NCI-H1092 (cell line): ENCODE measurements at regions not wholly inside any gene's neighbourhood (a gene's known extent, or its start where the extent isn't known, plus 50 kb on each side); places are given as distances from the start of the nearest gene placed in this dataset.

Experiments used
- DNase-seq: peaks from one replicate; lab custom pipeline; 2025; lab: John Stamatoyannopoulos, UW

- no peak for DNase-seq
These were observed 89.6 kb downstream of the RBFOX3 start for GRCh38 chr17:79521225-79521624.

- DNase-seq: no peak
These were observed 90.4 kb downstream of the RBFOX3 start for GRCh38 chr17:79520167-79521165.

- no peak for DNase-seq
These were observed 91.2 kb downstream of the RBFOX3 start for GRCh38 chr17:79519601-79520000.

GRCh38 chr17:79518585-79519523, 92.0 kb downstream of the RBFOX3 start:
- no peak for DNase-seq

- DNase-seq: no peak
These were observed 92.8 kb downstream of the RBFOX3 start for GRCh38 chr17:79517827-79518584.

- no peak for DNase-seq
These were observed 94.9 kb downstream of the RBFOX3 start for GRCh38 chr17:79515646-79516571.

- no peak for DNase-seq
These were observed 95.7 kb downstream of the RBFOX3 start for GRCh38 chr17:79515110-79515509.

- DNase-seq: no peak
These were observed 96.9 kb downstream of the RBFOX3 start for GRCh38 chr17:79513820-79514535.

GRCh38 chr17:79513206-79513605, 97.6 kb downstream of the RBFOX3 start:
- DNase-seq: no peak

- no peak for DNase-seq
These were observed 99.4 kb downstream of the RBFOX3 start for GRCh38 chr17:79511471-79511870.

GRCh38 chr17:79510071-79510470, 100.8 kb downstream of the RBFOX3 start:
- no peak for DNase-seq

- DNase-seq: no peak
These were observed 101.4 kb downstream of the RBFOX3 start for GRCh38 chr17:79509490-79509889.

- DNase-seq: no peak
These were observed 101.8 kb downstream of the RBFOX3 start for GRCh38 chr17:79509008-79509407.

GRCh38 chr17:79508291-79508716, 102.5 kb downstream of the RBFOX3 start:
- DNase-seq: no peak

- no peak for DNase-seq
These were observed 103.9 kb downstream of the RBFOX3 start for GRCh38 chr17:79506955-79507354.

GRCh38 chr17:79506150-79506870, 104.5 kb downstream of the RBFOX3 start:
- DNase-seq: no peak

- no peak for DNase-seq
These were observed 105.7 kb downstream of the RBFOX3 start for GRCh38 chr17:79505199-79505598.

- DNase-seq: no peak
These were observed 106.7 kb downstream of the RBFOX3 start for GRCh38 chr17:79504181-79504605.

GRCh38 chr17:79503126-79503839, 107.6 kb downstream of the RBFOX3 start:
- no peak for DNase-seq
